Type B pancreatic cell (in vitro differentiated cells): ENCODE measurements at regions not wholly inside any gene's neighbourhood (a gene's known extent, or its start where the extent isn't known, plus 50 kb on each side); places are given as distances from the start of the nearest gene placed in this dataset.

ENCODE experiments used
- DNase-seq: peaks from one replicate; pipeline ENCODE4 v3.0.0; 2021; ENCODE audit warnings: mixed read lengths; ENCODE audit not compliant: unreplicated experiment; ENCODE audit errors: extremely low spot score
- H3K27ac Mint-ChIP-seq: 2 replicates; pipeline ENCODE4 v1.8.0; 2021; ENCODE audit warnings: mild to moderate bottlenecking, mixed read lengths
- H3K27me3 Mint-ChIP-seq: 2 replicates; pipeline ENCODE4 v1.8.0; 2021; ENCODE audit warnings: mixed read lengths
- H3K36me3 Mint-ChIP-seq: 2 replicates; pipeline ENCODE4 v1.8.0; 2021; ENCODE audit warnings: mixed read lengths
- H3K4me1 Mint-ChIP-seq: one replicate; pipeline ENCODE4 v1.8.0; 2021; ENCODE audit warnings: mixed read lengths; ENCODE audit not compliant: unreplicated experiment
- H3K4me3 Mint-ChIP-seq: 2 replicates; pipeline ENCODE4 v1.8.0; 2021; ENCODE audit warnings: mild to moderate bottlenecking, mixed read lengths
- H3K9me3 Mint-ChIP-seq: 2 replicates; pipeline ENCODE4 v1.8.0; 2021; ENCODE audit warnings: mixed read lengths
- TF ChIP-seq, protein P1 (sequence below): fragments of 200-600 bp; sonication (generic); conservative IDR thresholded peaks from 2 replicates; pipeline ENCODE4 v1.5.0; 2021; ENCODE audit warnings: antibody characterized with exemption, mild to moderate bottlenecking

DNA sequence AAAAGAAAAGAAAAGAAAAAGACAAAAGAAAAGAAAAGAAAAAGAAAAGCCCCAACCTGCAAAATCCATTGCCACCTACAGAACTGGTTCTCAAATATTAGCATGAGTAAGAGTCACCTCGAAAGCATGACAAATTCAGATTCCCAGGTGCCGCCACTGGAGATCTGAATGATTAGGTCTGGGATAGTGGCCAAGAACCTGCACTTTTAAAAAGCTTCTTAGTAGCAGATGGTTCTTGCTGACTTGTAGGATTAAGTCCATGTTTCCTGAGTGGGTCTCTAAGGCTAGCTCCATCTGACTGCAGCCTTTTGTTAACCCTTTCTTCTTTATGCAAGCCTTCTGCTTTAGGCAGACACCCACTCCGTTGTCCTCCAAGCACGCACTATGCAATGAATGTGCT lies 178.5 kb upstream of the CDH18 start:
- no peak overlapping the region for H3K4me3 Mint-ChIP-seq
- no peaks in the 10 kb centered on the region for H3K36me3 Mint-ChIP-seq
- no peaks in the 10 kb centered on the region for H3K27me3 Mint-ChIP-seq
- no peak overlapping the region for H3K27ac Mint-ChIP-seq
- no peaks in the 10 kb centered on the region for H3K9me3 Mint-ChIP-seq
- no peak for DNase-seq
- no peaks in the 10 kb centered on the region for H3K4me1 Mint-ChIP-seq
- TF ChIP-seq, protein P1, sequence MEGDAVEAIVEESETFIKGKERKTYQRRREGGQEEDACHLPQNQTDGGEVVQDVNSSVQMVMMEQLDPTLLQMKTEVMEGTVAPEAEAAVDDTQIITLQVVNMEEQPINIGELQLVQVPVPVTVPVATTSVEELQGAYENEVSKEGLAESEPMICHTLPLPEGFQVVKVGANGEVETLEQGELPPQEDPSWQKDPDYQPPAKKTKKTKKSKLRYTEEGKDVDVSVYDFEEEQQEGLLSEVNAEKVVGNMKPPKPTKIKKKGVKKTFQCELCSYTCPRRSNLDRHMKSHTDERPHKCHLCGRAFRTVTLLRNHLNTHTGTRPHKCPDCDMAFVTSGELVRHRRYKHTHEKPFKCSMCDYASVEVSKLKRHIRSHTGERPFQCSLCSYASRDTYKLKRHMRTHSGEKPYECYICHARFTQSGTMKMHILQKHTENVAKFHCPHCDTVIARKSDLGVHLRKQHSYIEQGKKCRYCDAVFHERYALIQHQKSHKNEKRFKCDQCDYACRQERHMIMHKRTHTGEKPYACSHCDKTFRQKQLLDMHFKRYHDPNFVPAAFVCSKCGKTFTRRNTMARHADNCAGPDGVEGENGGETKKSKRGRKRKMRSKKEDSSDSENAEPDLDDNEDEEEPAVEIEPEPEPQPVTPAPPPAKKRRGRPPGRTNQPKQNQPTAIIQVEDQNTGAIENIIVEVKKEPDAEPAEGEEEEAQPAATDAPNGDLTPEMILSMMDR = no peak

DNA sequence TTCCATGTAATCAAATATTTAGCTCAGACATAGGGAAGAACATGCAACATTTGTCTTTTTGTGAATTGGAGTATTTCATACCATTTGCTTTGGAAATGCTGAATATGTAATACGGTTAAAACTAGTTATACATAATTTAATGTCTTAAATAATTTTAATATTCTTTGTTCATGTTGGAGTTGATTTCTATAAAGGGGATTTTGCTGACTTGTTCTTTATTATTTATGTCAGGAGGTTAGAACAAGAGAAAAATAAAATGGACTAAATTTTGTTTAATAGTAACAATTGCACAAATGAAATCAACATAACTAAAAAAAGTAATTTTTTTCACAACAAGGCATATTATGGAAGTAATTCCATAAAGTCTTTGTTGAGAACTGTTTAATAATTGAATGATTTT lies 170.0 kb upstream of the CDH18 start:
- H3K4me1 Mint-ChIP-seq = no peaks in the 10 kb centered on the region
- no peaks in the 10 kb centered on the region for H3K27me3 Mint-ChIP-seq
- no peak for DNase-seq
- no peak overlapping the region for H3K27ac Mint-ChIP-seq
- TF ChIP-seq, protein P1 = no peak
- no peaks in the 10 kb centered on the region for H3K36me3 Mint-ChIP-seq
- H3K4me3 Mint-ChIP-seq = no peak overlapping the region
- H3K9me3 Mint-ChIP-seq = no peaks in the 10 kb centered on the region

- DNase-seq = no peak
- H3K9me3 Mint-ChIP-seq = no peaks in the 10 kb centered on the region
- no peaks in the 10 kb centered on the region for H3K36me3 Mint-ChIP-seq
These were observed 169.1 kb upstream of the CDH18 start for GRCh38 chr5:20157089-20157488.

DNA sequence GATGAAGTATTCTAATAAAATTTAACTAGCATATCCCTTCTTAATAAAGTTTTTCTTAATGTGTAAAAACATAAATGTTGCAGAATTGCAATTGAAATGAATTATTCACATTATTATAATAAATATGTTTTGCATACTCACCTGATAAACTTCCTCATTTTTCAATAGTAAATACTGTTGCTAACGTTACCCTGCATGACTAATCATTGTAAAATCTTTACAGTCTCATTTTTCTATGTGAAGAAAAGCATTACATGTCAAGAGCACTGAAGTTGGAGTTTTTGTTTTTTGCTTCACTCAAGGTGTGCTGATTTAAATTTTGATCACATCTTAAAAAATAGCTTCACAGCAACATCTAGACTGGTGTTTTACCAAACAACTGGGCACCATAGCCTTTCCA lies 157.2 kb upstream of the CDH18 start:
- DNase-seq = no peak
- Mint-ChIP-seq H3K27me3 (peaks cover 3% of the 10 kb centered on the region), H3K27ac (no peak overlapping the region), H3K4me1 (no peaks in the 10 kb centered on the region), H3K9me3 (no peaks in the 10 kb centered on the region), H3K4me3 (no peak overlapping the region), H3K36me3 (no peaks in the 10 kb centered on the region)
- TF ChIP-seq, protein P1 = no peak

More at GRCh38 chr5:20157089-20157488, 169.1 kb upstream of the CDH18 start:
- H3K27ac Mint-ChIP-seq = no peak overlapping the region
- H3K4me3 Mint-ChIP-seq = no peak overlapping the region
- TF ChIP-seq, protein P1 = no peak
- H3K4me1 Mint-ChIP-seq = no peaks in the 10 kb centered on the region
- no peaks in the 10 kb centered on the region for H3K27me3 Mint-ChIP-seq

- Mint-ChIP-seq H3K27me3 (no peaks in the 10 kb centered on the region), H3K4me1 (no peaks in the 10 kb centered on the region), H3K9me3 (no peaks in the 10 kb centered on the region), H3K36me3 (no peaks in the 10 kb centered on the region), H3K4me3 (no peak overlapping the region), H3K27ac (no peak overlapping the region)
- TF ChIP-seq, protein P1 = no peak
- no peak for DNase-seq
These were observed 141.5 kb upstream of the CDH18 start for GRCh38 chr5:20129501-20129900.

DNA sequence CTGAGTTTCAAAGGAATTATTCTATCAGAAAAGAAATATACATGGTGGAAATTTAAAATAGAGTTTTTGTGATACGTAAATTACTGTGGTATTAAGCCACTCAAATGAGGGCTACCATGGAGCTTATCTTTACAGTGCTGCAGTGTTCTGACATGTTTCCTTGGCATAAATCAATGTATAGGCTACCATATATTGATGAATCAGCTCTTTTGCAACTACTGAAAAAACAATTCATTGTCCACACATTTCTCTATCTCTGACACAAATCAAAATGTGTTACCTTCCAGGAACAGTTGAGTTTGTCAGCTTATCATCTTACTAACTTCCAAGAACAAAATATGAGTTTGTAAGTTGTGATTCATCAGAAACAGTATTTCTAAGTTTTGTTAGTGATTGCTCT lies 140.3 kb upstream of the CDH18 start:
- H3K4me1 Mint-ChIP-seq = no peaks in the 10 kb centered on the region
- H3K27ac Mint-ChIP-seq = no peak overlapping the region
- H3K4me3 Mint-ChIP-seq = no peak overlapping the region
- no peaks in the 10 kb centered on the region for H3K36me3 Mint-ChIP-seq
- H3K9me3 Mint-ChIP-seq = no peaks in the 10 kb centered on the region
- DNase-seq = no peak
- H3K27me3 Mint-ChIP-seq = no peaks in the 10 kb centered on the region
- TF ChIP-seq, protein P1 = no peak
